GM21737 (cell line): ENCODE measurements at regions not wholly inside any gene's neighbourhood (a gene's known extent, or its start where the extent isn't known, plus 50 kb on each side); places are given as distances from the start of the nearest gene placed in this dataset.

Experiments used
- ATAC-seq: cut with Tn5 transposase; IDR thresholded peaks from one replicate; pipeline ENCODE4 v1.9.1; 2021; ENCODE audit warnings: mild to moderate bottlenecking, moderate library complexity; ENCODE audit not compliant: unreplicated experiment

DNA sequence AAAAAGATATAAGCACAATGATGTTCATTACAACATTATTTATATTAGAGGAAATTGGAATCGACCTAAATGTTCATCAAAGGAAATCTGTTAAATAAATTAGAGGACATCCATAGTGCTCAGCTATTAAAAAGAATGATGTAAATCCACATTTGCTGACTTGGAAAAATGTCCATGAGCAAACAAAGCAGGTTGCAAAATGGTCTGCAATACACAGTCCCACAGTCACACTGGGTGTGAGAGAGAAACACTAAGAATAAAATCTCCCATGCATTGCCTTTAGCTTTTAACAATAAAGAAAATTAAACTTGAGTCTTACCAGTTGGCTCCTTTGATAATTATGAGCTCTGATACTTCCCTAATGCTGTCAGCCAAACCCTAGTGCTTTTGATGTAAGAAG, 811.1 kb upstream of the SALL3 start:
- ATAC-seq = no peak

DNA sequence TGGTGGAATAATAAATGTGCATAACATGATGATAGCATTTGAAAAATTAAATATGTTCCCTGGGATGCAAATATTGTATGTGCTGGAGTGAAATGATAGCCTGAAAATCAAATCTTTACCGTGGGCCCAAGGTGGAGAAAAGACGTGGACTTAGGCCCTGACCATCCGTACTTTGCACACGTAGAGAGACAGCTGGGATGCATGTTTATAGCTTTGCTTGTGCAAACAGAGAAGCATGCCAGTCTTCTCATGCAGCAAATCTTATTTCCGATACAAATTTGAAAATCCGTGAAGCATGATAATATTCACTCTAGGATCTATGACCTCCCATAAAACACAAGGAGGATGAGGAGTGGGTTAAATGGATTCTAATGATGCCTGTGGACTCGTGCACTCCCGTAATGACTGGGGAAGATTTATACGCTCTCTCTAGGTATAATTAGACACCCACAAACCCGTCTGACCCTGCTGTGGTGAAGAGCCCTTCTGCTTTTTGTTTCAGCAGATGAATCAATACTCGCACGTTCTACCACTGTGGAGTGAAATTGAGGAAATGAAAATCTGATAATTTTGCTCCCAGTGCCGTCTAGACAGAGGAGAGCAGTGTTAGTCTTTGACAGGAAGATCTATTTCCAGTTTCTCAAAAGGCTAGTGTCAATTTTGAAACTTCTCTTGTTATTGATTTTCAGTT, 810.3 kb upstream of the SALL3 start:
- no peak for ATAC-seq

DNA sequence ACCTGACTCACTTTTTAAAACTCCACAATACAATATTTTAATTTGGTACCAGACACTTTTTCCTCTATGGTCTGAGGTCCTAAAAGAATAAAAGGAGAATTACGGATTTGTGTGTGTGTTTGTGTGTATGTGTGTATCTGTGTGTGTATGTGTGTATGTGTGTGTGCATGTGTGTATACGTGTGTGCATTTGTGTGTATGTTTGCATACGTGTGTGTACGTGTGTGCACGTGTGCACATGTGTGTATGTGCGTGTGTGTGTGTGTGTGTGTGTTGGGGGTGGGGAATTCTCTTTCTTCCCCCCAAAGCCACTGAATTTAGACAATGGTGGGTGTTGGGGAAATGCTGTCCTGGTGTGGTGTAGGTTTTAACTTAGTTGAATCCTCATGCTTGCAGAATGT, 807.7 kb upstream of the SALL3 start:
- no peak for ATAC-seq

DNA sequence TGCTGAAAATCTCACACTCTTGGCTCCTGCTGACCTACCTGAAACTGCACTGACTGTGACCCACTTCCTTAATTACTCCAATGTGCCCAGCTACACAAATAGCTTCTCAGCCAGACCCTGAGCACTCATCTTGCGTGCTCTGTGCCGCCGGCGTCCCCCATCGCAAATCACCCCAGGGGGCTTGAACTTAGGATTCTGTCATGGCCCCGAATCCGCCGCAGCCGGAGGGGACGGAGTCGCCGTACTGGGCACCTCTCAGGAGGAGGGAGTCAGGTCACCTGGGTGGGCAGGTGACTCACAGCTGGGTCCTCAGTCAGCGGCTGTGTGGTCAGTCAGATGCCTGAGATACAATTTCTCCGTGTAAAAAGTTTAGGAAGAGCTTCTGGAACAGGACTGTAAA, 804.9 kb upstream of the SALL3 start:
- no peak for ATAC-seq

DNA sequence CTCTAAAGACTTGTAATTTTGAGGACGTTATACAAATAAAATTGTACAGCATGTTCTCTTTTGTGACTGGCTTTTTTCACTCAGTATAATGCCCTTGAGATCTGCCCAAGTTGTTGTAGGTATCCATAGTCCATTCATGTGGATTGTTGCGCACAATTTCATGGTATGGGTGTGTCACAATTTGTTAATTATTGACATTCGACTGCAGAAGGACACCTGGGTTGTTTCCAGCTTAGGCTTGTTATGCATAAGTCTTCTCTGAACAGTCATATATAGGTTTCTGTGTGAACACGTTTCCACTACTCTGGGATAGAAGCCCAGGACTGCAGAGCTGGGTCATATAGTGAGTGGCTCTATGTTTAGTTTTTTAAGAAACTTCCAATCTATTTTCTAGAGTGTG, 800.8 kb upstream of the SALL3 start:
- ATAC-seq = no peak

DNA sequence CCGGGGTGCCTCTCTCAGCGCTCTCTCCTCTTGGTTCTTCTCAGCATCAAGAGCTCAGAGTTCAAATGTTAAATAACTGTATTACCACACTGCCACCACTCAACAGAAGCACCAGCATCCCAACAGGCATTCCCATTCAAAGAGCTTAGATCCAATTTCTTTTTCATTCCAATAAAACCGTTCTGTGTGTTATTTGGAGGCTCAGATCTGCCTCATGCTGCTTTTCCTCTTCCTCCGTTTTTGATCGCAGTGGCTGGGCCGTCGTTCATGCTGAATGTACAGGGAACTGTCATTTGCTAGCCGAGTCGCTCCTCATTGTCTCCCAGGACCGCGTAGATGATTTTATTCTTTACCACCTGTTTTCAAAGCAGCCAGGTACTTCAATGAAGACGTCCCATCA, 798.9 kb upstream of the SALL3 start:
- ATAC-seq = no peak

DNA sequence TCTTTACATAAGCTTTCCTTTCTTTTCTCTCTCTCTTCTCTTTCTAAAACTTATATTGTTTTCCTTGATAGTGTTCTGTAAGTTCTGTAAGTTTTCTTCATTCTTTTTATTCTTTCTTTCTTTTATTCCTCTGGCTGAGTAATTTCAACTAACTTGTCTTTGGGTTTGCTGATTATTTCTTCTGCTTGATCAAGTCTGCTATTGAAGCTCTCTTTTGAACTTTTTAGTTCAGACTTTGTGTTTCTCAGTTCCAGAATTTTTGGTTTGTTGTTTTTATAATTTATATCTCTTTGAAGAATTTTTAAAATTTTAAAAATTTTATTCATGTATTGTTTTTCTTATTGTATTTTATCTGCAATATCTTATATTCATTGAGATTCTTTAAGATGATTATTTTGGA, 795.8 kb upstream of the SALL3 start:
- no peak for ATAC-seq

DNA sequence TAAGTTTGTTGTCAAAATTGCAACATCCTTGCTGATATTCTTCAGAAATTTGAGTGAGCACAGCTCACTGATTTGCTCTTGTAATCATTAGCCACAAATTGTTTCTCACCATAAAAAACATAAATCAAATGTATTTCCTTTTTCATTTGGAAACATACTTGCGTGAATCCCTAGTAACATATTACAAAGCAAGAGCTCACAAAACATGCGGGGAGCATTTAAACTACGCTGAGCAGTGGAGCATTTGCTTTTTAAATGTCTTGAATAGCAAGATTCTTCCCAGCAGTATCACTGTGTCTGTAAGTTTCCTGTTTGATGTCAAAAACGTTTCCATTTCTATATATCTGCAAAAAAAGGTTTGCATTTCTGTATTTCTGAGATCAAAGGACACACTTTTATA, 788.3 kb upstream of the SALL3 start:
- ATAC-seq = no peak

DNA sequence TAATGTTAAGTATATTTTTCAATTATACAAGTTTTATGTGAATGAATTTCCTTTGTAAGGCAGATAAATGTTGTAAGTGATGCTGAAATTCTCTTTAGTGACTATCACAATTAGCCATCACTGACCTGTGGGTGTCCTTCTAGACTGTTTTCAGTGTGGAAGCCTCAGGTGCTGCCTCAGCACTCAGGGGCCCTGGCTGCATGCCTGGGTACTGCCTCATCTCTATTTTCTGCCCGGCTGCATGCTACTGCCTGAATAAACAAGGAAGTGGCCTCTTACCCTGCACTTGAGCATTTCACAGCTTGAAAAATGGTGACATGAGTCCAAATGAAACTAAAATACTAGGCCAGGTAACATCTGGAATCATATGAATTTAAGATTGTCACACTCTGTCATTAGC, 787.6 kb upstream of the SALL3 start:
- ATAC-seq = no peak

DNA sequence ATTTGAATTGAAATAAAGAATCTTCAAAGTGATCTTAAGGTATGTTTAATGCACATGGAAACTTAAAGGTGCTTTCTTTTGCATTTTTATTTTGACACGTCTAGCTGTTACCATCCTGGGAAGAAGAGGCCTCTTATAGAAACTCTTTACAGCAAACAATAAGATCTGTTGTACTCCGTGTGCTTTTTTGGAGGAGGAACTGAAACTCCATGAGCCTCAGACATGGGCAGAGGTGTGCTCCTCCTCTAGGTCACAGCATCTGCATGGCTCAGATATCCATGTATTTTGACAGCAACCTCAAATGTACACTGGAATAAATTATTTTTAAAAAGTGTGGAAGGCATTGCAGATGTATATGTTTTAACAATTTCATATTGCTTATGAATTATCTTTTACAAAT, 783.3 kb upstream of the SALL3 start:
- ATAC-seq = no peak

DNA sequence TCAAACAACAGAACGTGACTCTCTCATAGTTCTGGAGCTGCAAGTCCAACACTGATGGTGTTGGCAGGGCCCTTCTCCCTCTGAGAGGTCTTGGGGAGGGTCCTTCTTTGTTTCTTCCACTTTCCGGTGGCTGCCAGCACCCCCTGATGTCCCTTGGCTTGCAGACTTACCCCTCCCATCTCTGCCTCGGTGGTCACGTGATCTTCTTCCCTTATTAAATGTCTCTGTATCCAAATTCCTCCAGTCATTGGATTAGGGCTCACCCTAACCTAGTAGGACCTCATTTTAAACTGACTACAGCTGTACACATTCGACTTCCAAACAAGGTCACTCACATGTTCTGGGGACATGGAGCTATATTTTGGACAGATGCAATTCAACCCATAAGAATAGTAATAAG, 780.6 kb upstream of the SALL3 start:
- ATAC-seq = no peak

DNA sequence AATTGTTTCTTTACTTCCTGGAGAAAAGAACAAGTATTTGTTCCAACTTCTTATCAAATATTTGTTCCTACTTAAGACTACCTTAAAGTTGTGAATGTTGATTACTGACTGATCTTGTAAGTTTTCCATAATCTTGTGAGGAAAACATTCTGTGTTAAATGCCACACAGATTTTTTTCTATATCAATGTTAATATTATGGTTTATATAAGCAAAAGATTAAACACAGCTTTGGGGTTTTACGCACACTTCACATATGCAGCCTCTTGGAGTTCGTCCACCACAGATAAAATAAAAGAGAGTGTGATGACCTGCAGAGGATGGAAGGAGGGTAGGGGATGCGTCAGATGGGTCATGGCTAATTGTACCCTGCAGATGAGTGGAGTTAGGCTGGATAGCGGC, 780.0 kb upstream of the SALL3 start:
- ATAC-seq = no peak

DNA sequence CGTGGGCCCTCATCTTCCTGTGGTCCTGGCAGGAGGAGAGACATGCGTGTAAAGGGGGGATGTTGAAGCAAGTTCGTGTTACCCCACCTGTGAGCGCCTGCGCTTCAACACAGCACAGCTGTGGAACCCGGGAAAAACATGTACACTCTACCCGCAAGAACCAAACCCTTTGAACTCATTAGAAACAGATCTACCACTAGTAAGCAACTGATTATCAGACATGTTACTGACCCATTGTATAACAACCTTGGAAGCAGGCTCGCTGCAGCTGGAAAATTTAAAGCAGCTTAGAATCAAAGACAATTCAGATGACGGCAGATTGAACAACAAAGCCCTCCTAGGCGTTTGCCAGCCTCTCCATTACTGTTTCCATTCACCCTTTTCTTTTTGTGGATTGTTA, 771.7 kb upstream of the SALL3 start:
- no peak for ATAC-seq

DNA sequence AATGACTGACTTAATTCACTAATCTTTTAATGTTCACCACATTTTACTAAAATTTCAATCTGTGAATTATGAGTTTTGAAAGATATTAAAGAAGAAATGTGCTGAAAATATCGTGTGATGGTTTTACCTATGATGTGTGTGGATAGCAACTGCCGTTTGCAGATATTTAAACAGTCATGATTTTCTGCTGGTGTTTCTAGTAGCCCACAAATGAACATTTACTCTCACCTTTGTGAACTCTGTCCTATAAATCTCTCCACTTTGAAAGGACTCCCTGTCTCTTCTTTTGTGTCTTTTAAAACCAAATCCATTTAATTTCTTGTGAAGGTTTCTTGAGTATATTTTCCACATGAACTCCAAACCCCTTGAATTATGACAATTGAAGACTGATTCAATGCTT, 771.2 kb upstream of the SALL3 start:
- no peak for ATAC-seq

DNA sequence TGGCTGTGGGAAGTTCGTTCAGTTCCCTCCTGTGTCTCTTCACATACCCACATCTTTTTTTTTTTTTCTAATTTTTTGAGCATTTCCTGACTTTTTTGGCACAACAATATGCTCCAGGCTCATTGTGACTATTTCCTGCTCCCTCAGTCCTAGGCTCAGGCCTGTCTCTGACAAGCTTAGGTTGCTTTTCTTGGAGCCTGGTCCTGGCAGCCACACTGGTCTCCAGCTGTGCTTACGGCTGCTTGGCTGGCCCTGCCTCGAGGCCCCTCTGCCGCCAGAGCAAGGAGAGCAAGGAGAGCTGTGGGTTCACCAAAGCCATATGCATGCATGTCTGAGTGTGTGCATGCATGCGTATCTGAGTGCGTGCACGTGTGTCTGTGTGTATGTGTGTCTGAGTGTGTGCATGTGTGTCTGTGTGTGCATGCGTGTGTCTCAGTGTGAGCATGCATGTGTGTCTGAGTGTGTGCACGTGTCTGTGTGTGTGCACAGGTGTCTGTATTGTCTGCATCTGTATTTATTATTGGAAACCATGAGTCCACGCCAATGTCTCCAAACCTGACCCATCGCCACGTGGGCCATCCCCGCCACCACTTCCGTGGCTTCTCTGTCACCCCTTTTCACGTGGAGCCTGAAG, 766.1 kb upstream of the SALL3 start:
- no peak for ATAC-seq

DNA sequence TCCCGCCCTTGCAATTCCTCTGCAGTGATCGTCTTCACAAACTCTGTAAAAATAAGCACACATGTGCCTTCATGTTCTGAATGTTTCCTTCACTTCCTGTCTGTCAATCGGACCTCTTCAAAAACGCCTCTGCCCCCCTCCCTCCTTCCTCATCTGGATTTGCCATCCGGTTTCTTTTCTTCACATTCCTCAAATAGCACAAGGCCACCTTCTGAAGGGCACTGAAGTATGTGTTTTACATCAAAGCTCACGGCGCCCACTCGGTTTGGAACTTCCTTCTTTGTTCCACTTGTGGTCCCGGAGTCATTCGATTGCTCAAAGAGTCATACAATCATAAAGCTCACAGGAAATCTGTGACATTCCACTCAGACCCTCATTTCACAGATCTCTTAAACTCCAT, 758.1 kb upstream of the SALL3 start:
- no peak for ATAC-seq

DNA sequence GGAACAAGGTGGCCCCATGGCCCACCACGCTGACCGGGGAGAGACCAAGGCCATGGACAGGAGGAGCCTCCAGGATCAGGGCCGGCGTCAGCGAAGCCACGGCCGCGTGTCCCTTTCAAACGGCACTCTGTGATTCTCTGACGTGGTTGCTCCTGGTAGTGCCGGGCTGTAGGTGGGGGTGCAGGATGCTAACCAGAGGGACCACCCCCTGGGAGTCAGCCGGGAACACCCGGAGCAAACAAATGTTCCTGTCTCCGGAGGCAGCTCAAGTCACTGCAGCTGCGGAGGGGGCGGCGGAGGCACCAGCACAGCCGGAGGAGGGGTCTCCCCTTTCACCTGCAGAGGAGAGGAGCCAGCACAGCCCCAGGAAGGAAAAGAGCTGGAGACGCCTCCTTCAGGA, 750.6 kb upstream of the SALL3 start:
- no peak for ATAC-seq

DNA sequence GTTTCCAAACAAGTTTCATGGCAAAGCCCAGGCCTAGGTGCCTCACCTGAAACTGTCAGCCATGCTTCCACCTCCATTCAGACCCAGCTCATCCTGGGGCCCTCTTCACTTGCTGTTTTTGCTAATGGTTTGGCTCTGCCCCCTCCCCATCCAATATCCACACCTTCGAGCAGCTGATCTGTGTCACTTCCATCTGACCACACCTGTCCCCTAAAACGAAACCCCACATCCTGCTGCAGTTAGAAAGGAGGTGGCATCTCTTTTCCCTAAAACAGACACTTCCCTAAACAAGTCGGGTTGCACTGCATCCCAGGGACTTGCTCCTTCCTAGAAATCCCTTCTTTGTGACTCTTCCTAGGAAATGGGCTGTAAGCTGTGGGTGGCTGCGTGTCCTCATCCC, 748.7 kb upstream of the SALL3 start:
- no peak for ATAC-seq

DNA sequence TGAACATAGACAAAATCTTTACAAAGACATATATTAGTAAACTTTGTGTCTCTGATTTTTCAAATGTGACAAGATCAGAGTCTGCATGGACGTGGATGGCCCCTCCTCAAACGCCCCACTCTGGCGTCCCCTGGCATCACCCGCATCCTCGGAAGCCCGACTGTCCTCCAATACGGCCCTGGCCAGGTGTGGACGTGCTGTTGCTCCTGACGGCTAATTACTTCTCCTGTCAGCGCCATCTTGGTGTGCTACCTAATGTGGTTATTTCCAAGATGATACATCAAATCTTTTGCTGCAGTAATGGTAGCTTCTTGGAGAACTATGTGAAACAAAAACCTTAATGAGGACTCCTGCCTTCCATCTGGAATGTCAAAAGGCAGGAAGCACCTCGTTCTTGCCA, 747.4 kb upstream of the SALL3 start:
- ATAC-seq = no peak

DNA sequence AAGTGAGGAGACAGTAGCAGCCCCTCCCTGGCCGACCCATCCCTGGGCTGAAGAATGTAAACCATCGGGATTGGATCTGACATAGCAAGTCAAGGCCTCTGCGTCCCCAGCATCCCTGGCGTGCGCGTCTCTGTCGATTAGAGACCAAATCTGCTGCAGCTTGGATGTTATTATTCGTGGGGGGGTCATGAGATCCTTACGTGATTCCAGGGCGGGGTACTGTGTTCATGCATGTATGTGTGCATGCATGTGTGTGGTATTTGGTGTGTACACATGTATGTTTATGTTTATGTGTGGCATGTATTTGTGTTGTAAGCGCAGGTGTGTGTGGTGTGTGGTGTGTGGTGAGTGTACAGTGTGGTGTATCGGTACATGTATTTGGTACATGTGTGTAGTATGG, 741.8 kb upstream of the SALL3 start:
- ATAC-seq = no peak

DNA sequence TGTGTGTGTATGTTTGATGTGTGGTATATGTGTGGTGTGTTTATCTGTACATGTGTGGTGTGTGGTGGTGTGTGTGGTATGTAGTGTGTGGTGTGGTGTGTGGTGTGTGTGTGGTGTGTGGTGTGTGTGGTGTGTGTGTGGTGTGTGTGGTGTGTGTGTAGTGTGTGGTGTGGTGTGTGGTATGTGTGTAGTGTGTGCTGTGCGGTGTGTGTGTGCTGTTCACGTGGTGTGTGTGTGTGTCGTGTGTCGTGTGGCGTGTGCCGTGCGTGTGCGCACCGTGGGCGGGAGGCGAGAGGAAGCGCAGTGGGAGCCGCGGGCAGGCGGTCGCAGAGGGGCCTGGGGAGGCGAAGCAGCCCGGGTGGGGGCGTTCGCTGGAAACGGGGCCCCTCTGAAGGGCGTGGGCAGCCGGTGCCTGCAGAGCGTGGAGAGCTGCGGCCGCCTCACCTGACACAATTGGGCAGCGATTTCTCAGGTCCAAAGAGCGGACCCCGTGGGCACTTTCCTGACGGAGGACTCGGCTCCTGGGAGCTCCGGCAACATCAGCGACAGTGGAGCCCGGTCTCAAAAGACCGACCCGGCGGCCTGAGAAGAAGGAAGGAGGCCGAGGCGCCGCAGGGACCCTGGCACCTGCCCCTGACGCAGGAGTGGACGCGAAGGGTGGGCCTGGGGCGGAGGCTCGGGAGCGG, 741.1 kb upstream of the SALL3 start:
- no peak for ATAC-seq

DNA sequence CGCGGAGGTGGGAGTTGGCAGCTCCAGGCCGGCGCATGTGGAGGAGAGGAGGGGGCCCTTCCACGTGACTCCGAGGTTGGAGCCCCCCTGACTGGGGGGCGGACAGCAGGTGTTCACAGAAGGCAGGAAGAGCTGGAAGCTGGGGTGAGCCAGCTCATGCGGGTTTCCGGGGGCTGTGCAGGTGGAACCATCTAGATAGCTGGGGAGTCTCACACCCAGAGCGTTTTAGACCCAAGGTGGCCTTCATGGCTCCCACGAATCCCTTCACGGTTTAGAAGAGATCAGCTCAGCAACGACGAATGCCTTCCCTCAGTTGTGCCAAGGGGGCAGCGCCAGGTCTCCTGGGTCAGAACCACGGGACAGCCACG, 740.5 kb upstream of the SALL3 start:
- ATAC-seq = no peak

DNA sequence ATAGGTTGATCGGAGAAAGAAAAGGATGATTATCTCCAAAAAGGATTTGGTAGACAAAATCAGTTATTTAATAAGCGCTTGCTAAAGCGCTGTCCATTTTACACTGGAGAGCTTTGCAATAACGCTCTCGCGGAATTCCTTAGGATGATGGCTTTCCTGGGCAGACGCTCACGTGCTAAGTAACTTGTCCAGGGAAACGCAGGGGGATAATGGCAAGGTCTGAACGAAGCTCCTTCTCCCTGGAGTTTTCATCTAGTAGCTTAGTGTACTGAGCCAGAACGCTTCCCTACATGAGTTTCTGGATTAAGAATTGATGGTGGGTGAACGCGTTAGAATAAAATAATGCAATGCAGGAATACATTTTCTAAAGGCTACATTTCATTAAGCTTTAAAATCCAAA, 739.5 kb upstream of the SALL3 start:
- ATAC-seq = no peak
